NAMALWA (cell line): ENCODE measurements at regions not wholly inside any gene's neighbourhood (a gene's known extent, or its start where the extent isn't known, plus 50 kb on each side); places are given as distances from the start of the nearest gene placed in this dataset.

ENCODE experiments used
- DNase-seq: peaks from one replicate; pipeline ENCODE4 v3.0.0-alpha.2; 2015; ENCODE audit warnings: low spot score

- no peak for DNase-seq
Measured at GRCh38 chr20:16175322-16175961, 397.8 kb downstream of the KIF16B start.

GRCh38 chr20:16174311-16174710, 398.9 kb downstream of the KIF16B start:
- no peak for DNase-seq

GRCh38 chr20:16173044-16173443, 400.2 kb downstream of the KIF16B start:
- DNase-seq: no peak

GRCh38 chr20:16171180-16171579, 402.1 kb downstream of the KIF16B start:
- DNase-seq: no peak

GRCh38 chr20:16170406-16170971, 402.8 kb downstream of the KIF16B start:
- DNase-seq: no peak

GRCh38 chr20:16167423-16168130, 405.7 kb downstream of the KIF16B start:
- DNase-seq: no peak

- DNase-seq: no peak
Measured at GRCh38 chr20:16166737-16167136, 406.5 kb downstream of the KIF16B start.

GRCh38 chr20:16158976-16159286, 414.3 kb downstream of the KIF16B start:
- DNase-seq: no peak

GRCh38 chr20:16158090-16158975, 414.9 kb downstream of the KIF16B start:
- DNase-seq: peak; percentile 48

GRCh38 chr20:16147916-16148315, 425.3 kb downstream of the KIF16B start:
- DNase-seq: no peak

- no peak for DNase-seq
Measured at GRCh38 chr20:16147216-16147615, 426.0 kb downstream of the KIF16B start.

- DNase-seq: no peak
Measured at GRCh38 chr20:16145919-16146318, 427.3 kb downstream of the KIF16B start.

GRCh38 chr20:16143596-16143995, 429.7 kb downstream of the KIF16B start:
- DNase-seq: no peak

GRCh38 chr20:16135630-16136029, 437.6 kb downstream of the KIF16B start:
- DNase-seq: no peak

GRCh38 chr20:16132036-16132798, 441.0 kb downstream of the KIF16B start:
- DNase-seq: no peak

GRCh38 chr20:16129411-16129810, 443.8 kb downstream of the KIF16B start:
- DNase-seq: no peak

GRCh38 chr20:16128538-16129106, 444.6 kb downstream of the KIF16B start:
- DNase-seq: peak; percentile 7

GRCh38 chr20:16125816-16126215, 447.4 kb downstream of the KIF16B start:
- no peak for DNase-seq

GRCh38 chr20:16124911-16125776, 448.1 kb downstream of the KIF16B start:
- no peak for DNase-seq

GRCh38 chr20:16124491-16124890, 448.8 kb downstream of the KIF16B start:
- no peak for DNase-seq

GRCh38 chr20:16123623-16124022, 449.6 kb downstream of the KIF16B start:
- no peak for DNase-seq
